HG02943 (cell line): ENCODE measurements at regions not wholly inside any gene's neighbourhood (a gene's known extent, or its start where the extent isn't known, plus 50 kb on each side); places are given as distances from the start of the nearest gene placed in this dataset.

Source experiments
- ATAC-seq: cut with Tn5 transposase; IDR thresholded peaks from one replicate; pipeline ENCODE4 v1.9.1; 2021; ENCODE audit warnings: mild to moderate bottlenecking, low read depth, moderate library complexity; ENCODE audit not compliant: unreplicated experiment

DNA sequence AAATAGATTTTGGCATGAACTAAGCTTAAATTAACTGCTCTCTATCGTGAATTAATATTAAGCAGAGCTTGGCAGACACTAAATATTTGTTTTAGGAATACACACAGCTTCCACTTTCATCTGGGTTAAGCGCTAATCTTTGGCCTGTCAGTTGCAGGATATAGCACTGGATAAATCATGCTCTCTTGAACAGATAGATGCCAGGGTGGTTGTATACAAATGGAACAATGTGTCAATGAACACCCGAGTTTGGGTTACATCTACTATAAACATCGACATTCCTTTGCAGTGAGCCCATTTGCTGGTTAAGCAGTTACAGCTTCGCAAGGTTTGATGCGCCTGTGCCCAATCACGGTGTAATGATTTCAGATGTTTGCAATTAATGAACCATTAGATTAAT is 338.2 kb upstream of the ZFP64 start:
- ATAC-seq: no peak

DNA sequence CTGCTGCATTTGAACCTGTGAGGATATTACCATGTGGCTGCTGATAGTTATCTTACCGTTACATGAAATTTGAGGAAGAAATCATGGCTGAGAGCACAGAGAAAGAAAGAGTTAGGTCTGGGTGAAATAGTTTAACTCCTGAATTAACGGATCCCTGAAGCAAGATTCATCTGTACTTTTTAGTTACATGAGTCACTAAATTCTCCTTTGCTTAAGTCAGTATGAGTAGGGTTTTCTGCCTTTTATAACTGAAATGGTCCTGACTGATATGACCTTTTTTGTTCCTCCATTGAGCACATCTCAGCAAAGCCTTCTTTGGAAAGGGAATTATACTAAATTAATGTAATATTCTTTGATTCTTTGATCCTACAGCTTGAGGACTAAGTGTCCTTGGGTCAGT is 333.3 kb upstream of the ZFP64 start:
- ATAC-seq: no peak

DNA sequence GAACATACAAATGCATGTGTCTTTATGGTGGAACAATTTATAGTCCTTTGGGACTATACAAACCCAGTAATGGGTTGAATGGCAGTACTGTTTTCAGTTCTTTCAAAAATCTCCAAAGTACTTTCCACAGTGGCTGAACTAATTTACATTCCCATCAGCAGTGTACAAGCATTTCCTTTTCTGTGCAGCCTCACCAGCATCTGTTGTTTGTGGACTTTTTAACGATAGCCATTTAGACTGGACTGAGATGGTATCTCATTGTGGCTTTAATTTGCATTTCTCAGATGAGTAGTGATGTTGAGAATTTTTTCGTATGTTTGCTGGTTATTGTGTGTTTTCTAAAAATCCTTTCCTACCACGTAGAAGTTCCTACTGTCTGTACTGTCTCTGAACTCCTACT is 327.2 kb upstream of the ZFP64 start:
- no peak for ATAC-seq

DNA sequence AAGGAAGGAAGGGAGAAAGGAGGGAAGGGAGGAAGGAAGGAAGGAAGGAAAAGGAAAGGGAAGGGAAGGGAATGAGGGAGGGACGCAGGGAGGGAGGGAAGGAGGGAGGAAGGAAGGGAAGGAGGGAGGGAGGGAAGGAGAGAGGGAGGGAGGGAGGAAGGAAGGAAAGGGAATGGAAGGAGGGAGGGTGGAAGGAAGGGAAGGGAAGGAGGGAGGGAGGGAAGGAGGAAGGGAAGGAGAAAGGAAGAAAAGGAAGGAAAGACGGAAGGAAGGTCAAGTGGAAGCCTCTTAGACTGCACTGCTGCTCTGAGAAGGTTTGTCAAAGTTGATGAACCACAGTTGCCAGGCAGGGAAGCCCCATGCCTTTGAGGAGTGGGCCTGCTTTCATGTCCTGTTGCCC is 324.3 kb upstream of the ZFP64 start:
- ATAC-seq: no peak

- ATAC-seq: no peak
Measured at GRCh38 chr20:52500157-52500556, 308.6 kb upstream of the ZFP64 start.

DNA sequence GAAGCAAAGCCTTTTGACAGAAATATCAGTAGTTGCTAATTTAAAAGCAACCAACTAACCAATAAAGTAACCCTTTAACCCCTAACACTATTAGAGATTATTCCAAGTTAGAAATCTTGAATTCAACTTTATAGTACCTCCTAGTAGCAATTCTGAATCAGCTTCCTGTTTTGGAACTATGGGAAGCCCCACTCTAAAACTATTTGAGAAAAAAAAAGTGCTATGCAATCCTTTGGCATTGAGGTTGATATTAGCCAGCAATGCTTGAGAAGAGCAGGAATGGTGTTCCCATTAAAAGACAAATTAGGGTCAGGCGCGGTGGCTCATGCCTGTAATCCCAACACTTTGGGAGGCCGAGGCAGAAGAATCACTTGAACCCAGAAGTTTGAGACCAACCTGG is 306.2 kb upstream of the ZFP64 start:
- ATAC-seq: no peak

GRCh38 chr20:52496191-52496590 is 304.6 kb upstream of the ZFP64 start:
- no peak for ATAC-seq

GRCh38 chr20:52494244-52494643 is 302.7 kb upstream of the ZFP64 start:
- no peak for ATAC-seq

DNA sequence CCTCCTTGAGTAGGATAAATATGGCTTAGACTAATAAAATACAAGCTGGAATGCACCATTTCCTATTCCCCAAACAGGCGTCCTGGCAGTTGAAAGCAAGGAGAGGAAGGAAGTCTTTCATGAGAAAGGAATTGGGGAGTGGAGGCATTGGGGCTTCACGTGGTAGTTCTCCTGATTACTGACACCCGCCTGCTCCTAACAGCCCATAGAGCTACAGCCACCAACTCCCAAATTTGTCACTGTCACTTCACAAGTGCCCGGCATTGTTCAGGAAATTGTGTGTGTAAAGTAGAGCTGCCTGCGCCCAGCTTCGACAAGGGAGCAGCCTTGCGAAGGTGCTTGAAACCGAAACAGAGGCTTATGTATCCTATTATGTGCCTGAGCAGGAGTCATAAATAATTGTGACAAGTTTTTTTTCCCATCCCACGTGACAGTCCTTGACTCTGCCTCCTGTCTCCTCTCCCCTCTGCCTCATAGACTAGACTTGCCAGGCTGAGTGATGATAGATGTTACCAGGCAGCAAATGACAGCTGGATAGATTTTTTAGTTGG is 301.7 kb upstream of the ZFP64 start:
- no peak for ATAC-seq

GRCh38 chr20:52490711-52491430 is 299.3 kb upstream of the ZFP64 start:
- ATAC-seq: no peak

- no peak for ATAC-seq
Measured at GRCh38 chr20:52484438-52484837, 292.9 kb upstream of the ZFP64 start.

DNA sequence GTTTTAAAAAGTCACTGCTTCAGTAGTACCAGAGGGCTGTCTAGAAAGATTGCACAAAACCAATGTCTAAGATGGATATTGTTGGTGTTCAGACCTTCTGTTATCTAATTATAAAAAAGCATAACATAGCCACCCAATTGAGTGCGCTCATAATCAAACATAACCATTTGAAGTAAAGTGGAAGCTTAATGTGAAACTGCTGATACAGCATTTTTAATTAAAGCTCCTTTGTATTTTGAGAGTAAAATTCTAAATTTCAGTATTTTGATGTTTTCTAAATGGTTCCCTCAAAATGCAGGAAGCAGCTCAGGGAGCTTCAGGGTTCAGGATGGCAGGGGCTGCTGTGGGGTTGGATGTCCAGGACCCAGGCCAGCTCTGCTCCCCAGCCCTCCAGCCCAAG is 291.8 kb upstream of the ZFP64 start:
- no peak for ATAC-seq

DNA sequence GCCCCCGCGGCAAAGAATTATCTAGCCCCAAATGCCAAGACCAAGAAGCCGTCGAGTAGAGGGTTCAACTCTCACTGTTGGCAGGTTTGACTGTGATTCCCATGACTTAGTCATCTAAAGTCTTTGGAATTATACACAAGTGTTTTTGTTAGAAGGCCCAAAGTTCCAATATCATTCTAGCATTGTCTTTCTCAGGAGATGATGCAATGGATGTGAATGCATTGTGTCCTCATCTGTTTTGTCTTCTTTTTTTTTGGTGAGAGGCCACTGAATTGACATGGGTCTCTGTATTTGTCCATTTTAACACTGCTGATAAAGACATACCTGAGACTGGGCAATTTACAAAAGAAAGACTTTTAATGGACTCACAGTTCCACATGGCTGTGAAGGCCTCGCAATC is 290.5 kb upstream of the ZFP64 start:
- no peak for ATAC-seq

- ATAC-seq: no peak
Measured at GRCh38 chr20:52481443-52481842, 289.9 kb upstream of the ZFP64 start.

DNA sequence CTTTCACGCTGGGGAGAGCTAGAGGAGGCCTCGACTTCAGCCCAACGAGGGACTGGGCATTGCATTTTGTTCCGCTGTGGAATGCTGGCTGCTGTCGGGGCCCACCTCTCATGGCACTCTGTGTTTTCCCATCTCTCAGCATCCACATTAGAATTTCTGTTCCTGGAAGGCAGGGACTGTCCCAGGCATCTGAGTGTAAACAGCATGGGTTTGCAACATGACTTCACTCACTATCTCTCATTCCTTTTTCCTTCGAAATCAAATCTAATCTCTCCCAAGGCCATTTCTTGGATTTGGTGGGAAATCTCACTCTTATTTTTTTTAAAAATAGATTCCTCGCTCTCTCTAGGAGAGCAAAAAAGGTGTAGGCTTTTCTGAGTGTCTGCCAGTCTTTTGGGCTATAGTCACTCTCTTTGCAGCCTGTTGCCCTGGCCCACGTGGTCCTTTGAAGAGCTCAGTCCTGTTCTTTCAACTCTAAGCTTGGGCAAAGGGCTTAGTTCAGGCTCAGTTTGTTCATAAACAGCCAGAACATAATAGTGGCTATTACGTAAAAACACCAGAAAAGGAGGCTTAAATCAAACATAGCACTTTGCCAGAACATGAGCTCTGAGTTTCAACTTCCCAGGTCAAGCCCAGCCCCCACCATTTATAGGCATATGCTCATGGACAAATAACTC is 284.6 kb upstream of the ZFP64 start:
- no peak for ATAC-seq

- ATAC-seq: no peak
Measured at GRCh38 chr20:52473186-52473585, 281.6 kb upstream of the ZFP64 start.

DNA sequence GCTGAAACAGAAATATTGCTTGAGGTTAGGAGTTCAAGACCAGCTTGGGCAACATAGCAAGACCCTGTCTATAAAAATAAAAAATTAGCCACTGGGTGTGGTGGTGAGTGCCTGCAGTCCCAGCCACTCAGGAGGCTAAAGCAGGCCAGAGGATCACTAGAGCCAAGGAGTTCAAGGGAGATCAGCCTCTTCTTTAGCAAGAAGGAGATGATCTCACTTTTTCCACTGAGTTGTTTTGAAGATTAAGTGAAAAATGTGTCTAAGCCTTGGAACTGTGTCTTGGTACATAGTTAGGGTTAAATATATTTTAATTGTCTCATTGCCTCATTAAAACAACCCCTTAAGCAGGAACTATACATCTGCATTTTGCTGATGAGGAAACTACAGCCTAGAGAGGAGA is 279.0 kb upstream of the ZFP64 start:
- no peak for ATAC-seq

GRCh38 chr20:52469128-52469527 is 277.5 kb upstream of the ZFP64 start:
- no peak for ATAC-seq

- no peak for ATAC-seq
Measured at GRCh38 chr20:52465991-52466390, 274.4 kb upstream of the ZFP64 start.

DNA sequence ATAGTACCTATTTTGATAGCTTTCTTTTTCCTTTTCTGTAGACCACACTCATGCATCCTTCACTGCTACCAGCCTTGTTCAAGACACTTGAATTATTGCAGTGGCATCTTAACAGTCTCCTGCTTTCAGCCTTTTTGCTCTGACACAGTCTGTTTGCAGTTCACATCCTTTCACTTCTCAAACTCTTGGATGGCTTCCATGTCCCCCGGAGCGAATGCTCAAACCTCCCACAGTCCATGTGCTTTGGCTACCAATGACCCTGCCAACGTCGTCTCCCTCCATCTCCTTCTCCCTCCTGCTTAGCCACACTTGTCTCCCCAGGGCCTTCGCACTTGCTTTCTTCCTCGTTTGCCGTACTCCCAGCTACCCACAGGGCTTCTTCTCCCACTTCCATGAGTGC is 270.0 kb upstream of the ZFP64 start:
- no peak for ATAC-seq

GRCh38 chr20:52459150-52459549 is 267.6 kb upstream of the ZFP64 start:
- no peak for ATAC-seq

- ATAC-seq: no peak
Measured at GRCh38 chr20:52457826-52458225, 266.2 kb upstream of the ZFP64 start.
